HG02763 (cell line): ENCODE measurements at regions not wholly inside any gene's neighbourhood (a gene's known extent, or its start where the extent isn't known, plus 50 kb on each side); places are given as distances from the start of the nearest gene placed in this dataset.
"Not testable (repeated sequence)": the region's sequence is repeated elsewhere in the genome, so short reads cannot be mapped to it uniquely, and the experiment has no call there.

ENCODE experiments used
- ATAC-seq: cut with Tn5 transposase; IDR thresholded peaks from one replicate; pipeline ENCODE4 v1.9.1; 2021; ENCODE audit warnings: mild to moderate bottlenecking, moderate library complexity; ENCODE audit not compliant: unreplicated experiment

DNA sequence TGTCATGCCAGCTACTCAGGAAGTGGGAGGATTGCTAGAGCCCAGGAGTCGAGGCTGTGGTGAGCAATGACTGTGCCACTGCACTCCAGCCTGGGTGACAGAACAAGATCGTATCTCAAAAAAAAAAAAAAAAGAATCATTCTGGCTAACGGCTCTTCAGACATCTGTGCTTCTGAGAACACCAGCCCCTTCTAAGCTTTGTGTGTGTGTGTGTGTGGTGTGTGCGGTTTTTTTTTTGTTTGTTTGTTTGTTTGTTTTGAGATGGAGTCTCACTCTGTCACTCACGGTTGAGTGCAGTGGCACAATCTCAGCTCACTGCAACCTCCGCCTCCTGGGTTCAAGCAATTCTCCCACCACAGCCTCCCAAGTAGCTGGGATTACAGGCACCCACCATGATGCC lies 79.4 kb upstream of the DRD5 start:
- ATAC-seq, result not testable (repeated sequence)

DNA sequence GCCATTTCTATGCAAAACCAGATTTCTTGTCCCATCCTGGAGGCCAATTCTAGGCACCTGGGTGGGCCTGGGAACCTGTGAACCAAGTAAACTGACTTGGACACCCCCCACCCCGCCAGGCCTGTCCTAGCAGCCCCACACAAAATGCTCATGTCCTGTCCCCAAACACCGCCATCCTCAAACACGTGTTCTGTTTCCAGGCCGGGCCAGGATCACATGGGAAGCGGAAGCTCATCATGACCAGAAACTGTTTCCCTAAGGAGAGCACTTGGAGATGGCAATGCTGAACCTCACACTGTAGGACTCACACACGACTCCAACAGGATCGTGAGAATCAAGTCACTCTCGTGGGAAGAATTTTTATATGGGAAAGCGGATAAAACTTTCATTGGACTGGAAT lies 78.7 kb upstream of the DRD5 start:
- ATAC-seq, result not testable (repeated sequence)

DNA sequence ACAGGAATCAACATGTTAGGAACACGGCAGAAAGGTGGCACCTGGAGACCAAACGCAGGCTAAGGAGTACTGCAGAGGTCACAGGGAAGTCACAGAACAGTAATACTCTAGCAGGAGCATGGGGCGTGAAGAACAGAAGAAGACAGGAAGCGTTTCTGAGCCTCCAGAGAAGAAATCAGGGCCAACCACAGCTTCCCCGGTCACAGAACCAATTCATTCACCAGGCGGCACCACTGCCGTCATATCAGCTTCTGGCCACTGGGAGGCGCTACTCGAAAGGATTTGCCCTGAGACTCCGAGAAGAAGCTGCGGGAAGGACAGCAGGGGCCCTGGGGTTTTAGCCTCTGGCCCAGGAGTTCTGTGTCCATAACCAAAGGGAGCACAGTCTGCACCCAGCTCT lies 78.0 kb upstream of the DRD5 start:
- no peak for ATAC-seq

DNA sequence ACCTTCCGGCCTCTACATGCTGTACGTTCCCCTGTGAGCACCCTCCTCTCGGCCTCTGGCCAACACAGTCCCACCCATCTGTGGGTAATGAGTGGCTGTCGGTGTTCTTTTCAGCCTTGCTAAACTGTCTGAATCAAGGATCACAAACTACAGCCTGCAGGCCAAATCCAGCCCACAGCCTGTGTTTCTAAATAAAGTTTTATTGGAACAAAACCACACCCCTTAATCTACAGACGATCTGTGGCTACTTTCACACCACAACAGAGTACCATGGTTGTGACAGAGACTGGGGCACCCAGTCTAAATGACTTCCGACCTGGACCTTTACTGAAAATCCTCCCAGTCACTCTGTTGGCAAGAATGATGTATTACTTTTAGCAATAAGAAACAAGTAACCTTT lies 77.3 kb upstream of the DRD5 start:
- not testable (repeated sequence) for ATAC-seq

DNA sequence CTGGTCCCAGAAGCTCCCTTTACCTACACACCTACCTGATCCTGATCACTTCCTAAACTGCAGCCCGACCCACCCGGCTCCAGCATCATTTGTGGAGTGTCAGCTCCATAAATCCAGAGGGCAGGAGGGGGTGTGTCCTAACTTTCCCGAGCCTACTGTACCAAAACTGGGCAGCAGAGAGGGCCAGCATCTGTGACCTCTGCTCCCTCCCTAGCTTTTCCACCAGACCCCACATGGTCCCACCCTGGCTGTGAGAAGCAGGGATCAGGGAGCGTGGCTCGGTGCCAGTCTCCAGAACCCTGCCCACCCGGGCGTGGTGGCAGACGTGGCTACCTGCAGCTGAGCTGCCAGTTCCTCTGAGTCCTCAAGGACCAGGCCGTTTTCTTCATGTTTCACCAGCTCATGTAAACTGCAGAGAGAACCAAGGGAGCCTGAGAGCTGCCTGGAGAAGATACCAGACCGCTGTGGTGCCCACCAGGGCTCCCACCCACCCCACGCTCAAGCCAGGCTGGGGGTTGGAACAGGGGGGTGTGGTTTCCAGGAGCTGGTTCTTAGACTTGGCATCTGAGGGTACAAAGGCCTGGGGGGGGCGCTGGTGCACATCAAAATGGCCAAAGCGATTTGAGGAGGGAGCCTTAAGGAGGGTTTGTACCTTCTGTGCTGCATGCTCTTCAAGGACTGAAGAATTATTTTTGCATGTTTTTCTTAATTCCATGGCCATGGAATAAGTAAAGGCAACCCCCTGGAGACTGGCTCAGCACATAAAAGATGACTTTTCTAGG lies 76.7 kb upstream of the DRD5 start:
- no peak for ATAC-seq

DNA sequence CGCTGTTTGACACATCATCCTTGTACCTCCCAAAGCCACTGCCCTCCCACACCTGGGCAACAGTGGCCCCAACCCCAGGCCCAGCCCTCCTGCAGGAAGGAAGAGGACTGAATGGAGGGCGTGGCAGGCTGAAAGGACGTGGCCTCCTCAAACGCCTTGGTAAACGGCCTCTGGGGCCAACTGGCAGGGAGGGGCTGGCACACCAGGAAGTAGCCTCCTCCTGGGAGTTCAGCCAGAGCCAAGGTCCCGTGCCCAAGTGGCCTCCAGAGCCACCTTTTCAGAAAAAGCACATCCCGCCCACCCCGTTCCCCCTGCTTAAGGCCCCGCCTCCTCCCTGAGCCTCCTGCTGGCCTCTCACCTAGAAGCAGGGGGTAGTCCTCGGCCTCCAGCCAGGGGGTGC lies 74.2 kb upstream of the DRD5 start:
- not testable (repeated sequence) for ATAC-seq

DNA sequence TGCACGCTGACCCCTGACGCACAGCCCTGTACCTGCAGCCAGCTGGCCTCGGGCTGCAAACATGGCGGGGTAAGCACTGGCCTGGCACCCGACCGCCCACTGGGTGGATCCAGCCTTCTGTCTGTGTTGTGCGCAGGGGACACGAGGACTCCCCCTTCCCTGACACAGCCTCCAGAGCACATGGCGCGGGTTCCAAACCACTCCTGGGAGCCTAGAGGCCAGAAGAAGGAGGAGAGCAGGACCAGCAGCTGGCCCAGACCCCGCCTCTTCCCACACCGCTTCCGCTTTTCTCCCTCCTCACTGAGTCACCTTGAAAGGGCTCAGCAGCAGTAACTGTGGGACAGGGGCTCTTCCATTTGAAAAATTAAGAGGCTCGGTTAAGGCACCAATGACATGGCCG lies 73.5 kb upstream of the DRD5 start:
- ATAC-seq, result not testable (repeated sequence)

DNA sequence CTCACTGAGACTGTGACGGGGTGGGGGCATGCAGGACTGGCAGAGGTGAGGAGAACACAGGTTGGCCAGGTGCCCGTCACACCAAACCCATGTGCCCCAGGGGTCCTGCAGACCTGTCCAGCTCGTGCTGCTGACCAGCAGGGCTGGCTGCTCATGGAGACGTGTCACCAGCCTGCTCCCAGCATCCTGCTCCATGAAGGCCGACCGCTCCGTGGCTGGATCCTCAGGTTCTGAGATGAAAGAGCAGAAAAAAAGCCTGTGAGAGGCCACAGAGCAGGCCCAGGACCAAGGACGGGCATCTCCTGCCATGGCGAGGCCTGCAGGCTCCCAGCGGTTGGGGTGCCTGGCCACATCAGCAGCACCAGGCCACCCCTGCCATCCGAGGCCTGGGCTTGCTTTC lies 71.7 kb upstream of the DRD5 start:
- ATAC-seq, result no peak

DNA sequence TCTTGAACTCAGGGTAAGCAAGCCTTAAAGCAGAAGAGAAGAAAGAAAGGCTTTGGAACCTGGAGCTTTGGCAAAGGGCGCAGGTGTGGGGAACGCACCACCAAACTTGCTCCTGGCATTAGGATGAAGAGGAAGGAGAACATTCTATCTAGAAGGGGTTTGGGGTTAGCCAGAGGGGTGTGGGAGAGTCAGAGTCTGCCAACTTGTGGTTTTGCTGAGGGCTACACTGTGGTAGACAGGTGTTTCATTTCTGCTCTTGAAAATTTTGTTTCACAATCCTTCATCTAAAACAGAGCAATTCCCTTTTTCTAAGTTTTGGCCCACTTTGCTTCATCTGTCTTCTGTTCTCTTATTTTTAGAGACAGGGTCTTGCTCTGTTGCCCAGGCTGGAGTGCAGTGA lies 66.2 kb upstream of the DRD5 start:
- ATAC-seq, result not testable (repeated sequence)

DNA sequence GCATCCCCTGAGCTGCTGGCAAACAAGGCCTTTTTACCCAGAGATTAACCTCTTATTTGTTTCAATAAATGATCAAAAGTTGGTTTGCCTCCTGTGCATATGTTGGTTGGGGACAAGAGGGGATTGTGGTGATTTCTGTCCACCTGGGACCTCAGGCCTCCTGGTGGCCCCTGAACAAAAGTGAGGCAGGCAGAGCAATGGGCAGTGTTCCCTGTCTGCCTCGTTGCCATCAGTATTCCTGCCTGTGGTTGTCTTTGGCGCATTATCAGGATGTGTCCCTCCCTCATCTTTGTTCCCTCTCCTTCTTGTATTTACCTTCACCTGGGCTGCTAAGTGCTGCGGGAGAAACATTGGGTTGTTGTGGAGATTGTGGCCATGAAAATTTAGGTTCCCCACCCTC lies 65.3 kb upstream of the DRD5 start:
- no peak for ATAC-seq

DNA sequence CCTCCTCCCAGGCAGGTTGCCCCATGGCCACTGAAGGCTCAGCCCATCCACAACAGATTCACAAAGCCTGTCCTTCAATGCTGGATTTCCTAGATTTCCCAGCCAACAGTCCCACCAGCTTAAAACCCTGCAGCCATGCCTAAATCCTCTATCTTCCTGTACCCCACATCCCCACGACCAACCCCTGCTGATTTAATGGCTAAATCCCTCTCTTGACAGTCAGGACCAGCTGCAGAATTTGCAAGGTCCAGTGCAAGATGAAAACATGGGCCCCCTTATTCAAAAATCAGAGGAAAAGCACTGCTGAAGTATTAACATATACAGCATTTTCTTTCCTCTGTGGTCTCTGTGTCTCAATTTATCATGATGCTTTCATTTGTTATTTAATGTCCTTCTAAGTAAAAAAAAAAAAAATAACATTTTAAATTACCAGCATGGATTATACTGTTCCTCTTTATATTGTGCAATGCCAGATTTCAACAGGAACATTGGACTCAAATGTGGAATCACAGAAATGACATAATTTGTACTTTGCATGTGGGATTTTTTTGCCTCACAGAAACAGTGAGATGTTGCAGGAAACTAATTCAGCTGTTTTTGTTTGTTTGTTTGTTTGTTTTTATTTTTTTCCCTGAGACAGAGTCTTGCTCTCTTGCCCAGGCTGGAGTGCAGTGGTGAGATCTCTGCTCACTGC lies 63.0 kb upstream of the DRD5 start:
- not testable (repeated sequence) for ATAC-seq

DNA sequence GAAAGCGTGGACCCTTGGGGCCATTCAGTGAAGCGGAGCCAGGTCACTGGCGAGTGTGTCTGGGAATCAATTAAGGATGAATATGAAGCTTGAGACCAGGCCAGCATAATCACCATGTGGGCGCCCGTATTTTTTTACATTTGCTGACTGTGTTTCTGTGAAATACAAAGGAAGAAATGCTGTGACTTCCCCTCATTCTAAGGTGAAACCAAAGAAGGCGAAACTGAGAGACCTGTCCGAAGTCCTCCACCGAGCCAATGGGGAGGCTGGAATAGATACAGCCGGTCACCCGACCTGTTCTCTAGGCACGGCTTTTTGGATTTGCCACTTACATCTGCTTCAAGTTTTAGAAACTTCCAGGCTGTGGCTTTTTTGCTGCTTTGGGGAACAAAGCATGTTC lies 59.3 kb upstream of the DRD5 start:
- not testable (repeated sequence) for ATAC-seq
